GM21576 (cell line): ENCODE measurements at regions not wholly inside any gene's neighbourhood (a gene's known extent, or its start where the extent isn't known, plus 50 kb on each side); places are given as distances from the start of the nearest gene placed in this dataset.
"Not testable (repeated sequence)": the region's sequence is repeated elsewhere in the genome, so short reads cannot be mapped to it uniquely, and the experiment has no call there.

ENCODE experiments used
- ATAC-seq: cut with Tn5 transposase; IDR thresholded peaks from one replicate; pipeline ENCODE4 v1.9.1; 2021; ENCODE audit warnings: mild to moderate bottlenecking, moderate library complexity; ENCODE audit not compliant: unreplicated experiment

- no peak for ATAC-seq
Observed at GRCh38 chr5:97570242-97570641, 387.2 kb upstream of the RIOK2 start.

- no peak for ATAC-seq
Observed at GRCh38 chr5:97575322-97575721, 392.3 kb upstream of the RIOK2 start.

GRCh38 chr5:97576956-97577355 lies 393.9 kb upstream of the RIOK2 start:
- ATAC-seq, result no peak

- ATAC-seq, result not testable (repeated sequence)
Observed at GRCh38 chr5:97579977-97580376, 396.9 kb upstream of the RIOK2 start.

GRCh38 chr5:97580746-97581145 lies 397.7 kb upstream of the RIOK2 start:
- no peak for ATAC-seq

- ATAC-seq, result no peak
Observed at GRCh38 chr5:97591781-97592180, 408.7 kb upstream of the RIOK2 start.

- no peak for ATAC-seq
Observed at GRCh38 chr5:97600486-97600885, 417.4 kb upstream of the RIOK2 start.

GRCh38 chr5:97601651-97602050 lies 418.6 kb upstream of the RIOK2 start:
- ATAC-seq, result no peak

GRCh38 chr5:97606531-97606930 lies 423.5 kb upstream of the RIOK2 start:
- ATAC-seq, result no peak

- ATAC-seq, result no peak
Observed at GRCh38 chr5:97608501-97608900, 425.5 kb upstream of the RIOK2 start.

- no peak for ATAC-seq
Observed at GRCh38 chr5:97618721-97619120, 435.7 kb upstream of the RIOK2 start.

GRCh38 chr5:97623441-97623840 lies 440.4 kb upstream of the RIOK2 start:
- ATAC-seq, result no peak

- no peak for ATAC-seq
Observed at GRCh38 chr5:97624886-97625285, 441.8 kb upstream of the RIOK2 start.

- no peak for ATAC-seq
Observed at GRCh38 chr5:97627272-97627671, 444.2 kb upstream of the RIOK2 start.

GRCh38 chr5:97628031-97628430 lies 445.0 kb upstream of the RIOK2 start:
- no peak for ATAC-seq

GRCh38 chr5:97628807-97629206 lies 445.8 kb upstream of the RIOK2 start:
- ATAC-seq, result no peak

- no peak for ATAC-seq
Observed at GRCh38 chr5:97629276-97629675, 446.2 kb upstream of the RIOK2 start.

- no peak for ATAC-seq
Observed at GRCh38 chr5:97635553-97635952, 452.5 kb upstream of the RIOK2 start.

- no peak for ATAC-seq
Observed at GRCh38 chr5:97636766-97637165, 453.7 kb upstream of the RIOK2 start.

- ATAC-seq, result no peak
Observed at GRCh38 chr5:97641081-97641480, 458.0 kb upstream of the RIOK2 start.

- ATAC-seq, result no peak
Observed at GRCh38 chr5:97644206-97644605, 461.2 kb upstream of the RIOK2 start.

- no peak for ATAC-seq
Observed at GRCh38 chr5:97644896-97645295, 461.8 kb upstream of the RIOK2 start.

- no peak for ATAC-seq
Observed at GRCh38 chr5:97657239-97657638, 474.2 kb upstream of the RIOK2 start.
